ENCODE measurements at regions not wholly inside any gene's neighbourhood (a gene's known extent, or its start where the extent isn't known, plus 50 kb on each side); places are given as distances from the start of the nearest gene placed in this dataset.

DNA sequence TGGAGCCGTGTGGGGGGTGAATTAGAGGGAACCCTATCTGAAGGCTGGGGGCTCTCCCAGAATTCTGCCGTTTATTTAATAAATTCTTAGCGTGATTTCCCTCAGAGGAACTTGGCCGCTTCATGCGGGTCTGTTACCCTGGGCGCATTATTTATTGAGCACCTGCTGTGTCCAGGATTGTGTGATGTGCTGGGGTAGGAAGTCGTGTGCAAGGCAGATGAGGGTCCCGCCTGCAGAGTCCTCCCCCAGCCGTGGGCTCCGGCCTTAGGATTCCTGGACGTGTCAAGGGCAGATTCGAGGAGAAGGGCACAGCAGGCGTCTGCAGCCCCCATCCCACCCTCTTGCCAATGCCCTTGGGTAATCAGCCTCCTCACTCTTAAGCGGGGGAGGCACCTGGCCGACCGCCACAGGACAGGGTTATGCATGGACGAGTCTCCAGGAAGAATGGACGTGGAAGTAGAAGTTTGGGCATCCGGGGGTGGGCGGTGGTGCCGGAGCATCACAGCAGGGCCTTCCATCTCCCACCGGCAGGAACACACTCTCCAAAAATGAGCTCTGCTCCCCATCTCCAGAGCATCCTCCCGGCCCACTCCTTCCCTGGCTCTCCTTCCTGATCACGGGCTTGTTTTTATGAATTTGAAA, 233.3 kb upstream of the C1orf174 start:
- TF ChIP-seq, protein P1, sequence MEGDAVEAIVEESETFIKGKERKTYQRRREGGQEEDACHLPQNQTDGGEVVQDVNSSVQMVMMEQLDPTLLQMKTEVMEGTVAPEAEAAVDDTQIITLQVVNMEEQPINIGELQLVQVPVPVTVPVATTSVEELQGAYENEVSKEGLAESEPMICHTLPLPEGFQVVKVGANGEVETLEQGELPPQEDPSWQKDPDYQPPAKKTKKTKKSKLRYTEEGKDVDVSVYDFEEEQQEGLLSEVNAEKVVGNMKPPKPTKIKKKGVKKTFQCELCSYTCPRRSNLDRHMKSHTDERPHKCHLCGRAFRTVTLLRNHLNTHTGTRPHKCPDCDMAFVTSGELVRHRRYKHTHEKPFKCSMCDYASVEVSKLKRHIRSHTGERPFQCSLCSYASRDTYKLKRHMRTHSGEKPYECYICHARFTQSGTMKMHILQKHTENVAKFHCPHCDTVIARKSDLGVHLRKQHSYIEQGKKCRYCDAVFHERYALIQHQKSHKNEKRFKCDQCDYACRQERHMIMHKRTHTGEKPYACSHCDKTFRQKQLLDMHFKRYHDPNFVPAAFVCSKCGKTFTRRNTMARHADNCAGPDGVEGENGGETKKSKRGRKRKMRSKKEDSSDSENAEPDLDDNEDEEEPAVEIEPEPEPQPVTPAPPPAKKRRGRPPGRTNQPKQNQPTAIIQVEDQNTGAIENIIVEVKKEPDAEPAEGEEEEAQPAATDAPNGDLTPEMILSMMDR (IDR thresholded peaks at IDR 0.05), result no peak
- no peak for TF ChIP-seq POLR2AphosphoS5 (IDR thresholded peaks at IDR 0.05)
